B cell (primary cell): ENCODE measurements at regions not wholly inside any gene's neighbourhood (a gene's known extent, or its start where the extent isn't known, plus 50 kb on each side); places are given as distances from the start of the nearest gene placed in this dataset.

Experiments
- ATAC-seq: fragments of 200-7000 bp; cut with Tn5 transposase; one replicate; pipeline ENCODE4 v1.10.0; 2021; ENCODE audit warnings: low read depth, mild to moderate bottlenecking, moderate number of reproducible peaks, moderate library complexity
- CTCF ChIA-PET: fragments of 350-600 bp; sonication (Branson Sonifier 250); formaldehyde crosslinking; loops from one replicate; lab custom pipeline; 2021; ENCODE audit warnings: antibody characterized with exemption, inconsistent platforms; lab: Charles Lee
- POLR2A ChIA-PET: fragments of 350-600 bp; sonication (Branson Sonifier 250); formaldehyde crosslinking; loops from one replicate; lab custom pipeline; 2021; ENCODE audit warnings: antibody characterized with exemption; lab: Charles Lee
- DNase-seq: peaks from one replicate; pipeline ENCODE4 v3.0.0; 2013
- H2AFZ ChIP-seq: 2 replicates; pipeline ENCODE4 v1.6.1; 2012; ENCODE audit warnings: mild to moderate bottlenecking, low read depth, low read length; ENCODE audit not compliant: insufficient read depth, poor library complexity, severe bottlenecking
- H3K27ac ChIP-seq, 2 donors: 1 replicate in 1 of 2; 2 replicates in 1 of 2; pipeline ENCODE4 v1.5.1; 2012 to 2013; ENCODE audit warnings: low read length in 2 of 2, mild to moderate bottlenecking in 2 of 2, moderate library complexity in 1 of 2
- H3K27me3 ChIP-seq, 4 experiments: fragments of 200-600 bp in 1 of 4; sonication (generic) in 1 of 4; replicated peaks in 1 of 4; 1 replicate in 2 of 4; 2 replicates in 2 of 4; pipeline versions ENCODE4 v1.6.1 to v1.7.0; 2013 to 2016; ENCODE audit warnings: low read length in 3 of 4, mild to moderate bottlenecking in 2 of 4, mixed read lengths in 1 of 4, moderate library complexity in 1 of 4; ENCODE audit not compliant: insufficient read depth in 4 of 4, control insufficient read depth in 3 of 4; ENCODE audit errors: control extremely low read depth in 1 of 4
- H3K36me3 ChIP-seq, 2 experiments: replicated peaks in 1 of 2; 1 replicate in 1 of 2; 2 replicates in 1 of 2; pipeline versions ENCODE4 v1.6.1 to v1.7.1; 2013; ENCODE audit warnings: low read length in 1 of 2; ENCODE audit not compliant: insufficient read depth in 2 of 2, control insufficient read depth in 1 of 2; ENCODE audit errors: control extremely low read depth in 1 of 2, extremely low read depth in 1 of 2
- H3K4me1 ChIP-seq, 2 donors: fragments of 200-600 bp in 1 of 2; sonication (generic) in 1 of 2; 1 replicate in 1 of 2; 2 replicates in 1 of 2; pipeline versions ENCODE4 v1.5.1 to v1.6.1; 2013 to 2017; ENCODE audit warnings: low read length in 2 of 2; ENCODE audit not compliant: control insufficient read depth in 2 of 2, insufficient read depth in 2 of 2
- H3K4me2 ChIP-seq: replicated peaks from 2 replicates; pipeline ENCODE3; 2012; ENCODE audit warnings: mild to moderate bottlenecking, low read depth, low read length; ENCODE audit not compliant: poor library complexity, severe bottlenecking
- H3K4me3 ChIP-seq, 5 experiments: fragments of 200-600 bp in 1 of 5; sonication (generic) in 1 of 5; 1 replicate in 3 of 5; 2 replicates in 2 of 5; pipeline versions ENCODE4 v1.5.1 to v1.7.0; 2011 to 2016; ENCODE audit warnings: low read length in 4 of 5, mild to moderate bottlenecking in 4 of 5, low read depth in 2 of 5, control low read depth in 1 of 5, moderate library complexity in 1 of 5; ENCODE audit not compliant: insufficient read depth in 1 of 5; ENCODE audit errors: control extremely low read depth in 1 of 5, extremely low read depth in 1 of 5
- H3K79me2 ChIP-seq: fragments of 200-600 bp; sonication (generic); one replicate; pipeline ENCODE4 v1.6.0; 2016; ENCODE audit warnings: low read length; ENCODE audit not compliant: control insufficient read depth, insufficient read depth
- H3K9ac ChIP-seq: fragments of 200-600 bp; sonication (generic); 2 replicates; pipeline ENCODE4 v1.6.1; 2017; ENCODE audit warnings: mild to moderate bottlenecking, low read length, moderate library complexity
- H3K9me3 ChIP-seq, 3 donors: one replicate each; pipeline versions ENCODE4 v1.6.1 to v1.7.1; 2013; ENCODE audit warnings: low read length in 2 of 3; ENCODE audit not compliant: control insufficient read depth in 2 of 3, insufficient read depth in 1 of 3; ENCODE audit errors: control extremely low read depth in 1 of 3
- H4K20me1 ChIP-seq: 2 replicates; pipeline ENCODE4 v1.6.0; 2012; ENCODE audit warnings: mild to moderate bottlenecking, low read length; ENCODE audit not compliant: insufficient read depth, control insufficient read depth, poor library complexity, severe bottlenecking
- H3K27ac Mint-ChIP-seq: one replicate; pipeline ENCODE4 v1.8.0; 2021; ENCODE audit warnings: mixed read lengths
- H3K27me3 Mint-ChIP-seq: one replicate; pipeline ENCODE4 v1.8.0; 2021; ENCODE audit warnings: mixed read lengths
- H3K4me1 Mint-ChIP-seq: one replicate; pipeline ENCODE4 v1.8.0; 2021; ENCODE audit warnings: mixed read lengths
- H3K4me3 Mint-ChIP-seq: one replicate; pipeline ENCODE4 v1.8.0; 2021; ENCODE audit warnings: mixed read lengths
- H3K9me3 Mint-ChIP-seq: one replicate; pipeline ENCODE4 v1.8.0; 2022; ENCODE audit warnings: mixed read lengths; ENCODE audit not compliant: insufficient read depth
- CTCF ChIP-seq: fragments of 200-600 bp; IDR thresholded peaks from one replicate; pipeline ENCODE4 v1.8.0; 2022; ENCODE audit warnings: antibody characterized with exemption, mild to moderate bottlenecking
- EZH2 ChIP-seq: IDR thresholded peaks from 2 replicates; pipeline ENCODE4 v1.6.1; 2012; ENCODE audit warnings: borderline replicate concordance, low read depth, mild to moderate bottlenecking, moderate library complexity, low read length; ENCODE audit not compliant: insufficient read depth, poor library complexity, severe bottlenecking
- WGBS: methylation state at CpG from one replicate; pipeline ENCODE4 v1.1.5; 2013; ENCODE audit warnings: missing lambda C conversion rate; ENCODE audit not compliant: insufficient coverage; 5-methylcytosine and 5-hydroxymethylcytosine counted together
- intact Hi-C: fragments of 100-400 bp; cut with micrococcal nuclease; formaldehyde crosslinking; loops from one replicate; pipeline ENCODE4 v1.10.0; 2022

GRCh38 chr6:9405369-9405768 lies 970.0 kb upstream of the SLC35B3 start:
- Mint-ChIP-seq H3K27me3 (no peaks in the 10 kb centered on the region), H3K27ac (no peak overlapping the region), H3K4me1 (no peaks in the 10 kb centered on the region), H3K9me3 (peaks cover 3% of the 10 kb centered on the region), H3K4me3 (no peak overlapping the region)
- ChIA-PET POLR2A (no interaction called here), CTCF (no interaction called here)
- H3K27me3 ChIP-seq, result no peaks in the 10 kb centered on the region
- H3K4me1 ChIP-seq, result no peaks in the 10 kb centered on the region
- TF ChIP-seq CTCF (no peak), EZH2 (no peak)
- intact Hi-C loops, result no loop called here
- DNase-seq, result no peak
- H4K20me1 ChIP-seq, result no peaks in the 10 kb centered on the region
- H3K4me2 ChIP-seq, result no peak overlapping the region
- H3K27ac ChIP-seq, result no peak overlapping the region
- no peaks in the 10 kb centered on the region for H3K36me3 ChIP-seq
- no peak overlapping the region for H3K4me3 ChIP-seq
- no peak overlapping the region for H3K9ac ChIP-seq
- H2AFZ ChIP-seq, result no peak overlapping the region
- WGBS, result no CpG with 5 or more reads among the region's 6 CpGs
- no peak for ATAC-seq
- no peaks in the 10 kb centered on the region for H3K9me3 ChIP-seq
- H3K79me2 ChIP-seq, result no peaks in the 10 kb centered on the region

- Histone ChIP-seq H3K4me2 (no peak overlapping the region), H3K79me2 (no peaks in the 10 kb centered on the region), H3K4me3 (no peak overlapping the region), H3K9me3 (no peaks in the 10 kb centered on the region), H3K27me3 (no peaks in the 10 kb centered on the region), H3K36me3 (no peaks in the 10 kb centered on the region), H3K4me1 (no peaks in the 10 kb centered on the region), H3K27ac (no peak overlapping the region), H2AFZ (no peak overlapping the region), H3K9ac (no peak overlapping the region), H4K20me1 (no peaks in the 10 kb centered on the region)
- Mint-ChIP-seq H3K27ac (no peak overlapping the region), H3K4me1 (no peaks in the 10 kb centered on the region), H3K4me3 (no peak overlapping the region), H3K9me3 (peaks cover 3% of the 10 kb centered on the region), H3K27me3 (no peaks in the 10 kb centered on the region)
- ATAC-seq (no peak), DNase-seq (no peak)
- CTCF ChIA-PET, result no interaction called here
- POLR2A ChIA-PET, result no interaction called here
- intact Hi-C loops, result no loop called here
- 95% methylated on average over 4 of the region's 10 CpGs for WGBS
- TF ChIP-seq EZH2, result no peak
- no peak for TF ChIP-seq CTCF
Measured at GRCh38 chr6:9404351-9405146, 969.2 kb upstream of the SLC35B3 start.
